Fibroblast of villous mesenchyme (primary cell): ENCODE measurements at regions not wholly inside any gene's neighbourhood (a gene's known extent, or its start where the extent isn't known, plus 50 kb on each side); places are given as distances from the start of the nearest gene placed in this dataset.
"Not testable (repeated sequence)": the region's sequence is repeated elsewhere in the genome, so short reads cannot be mapped to it uniquely, and the experiment has no call there.

ENCODE experiments used
- DNase-seq: peaks from one replicate; pipeline ENCODE4 v3.0.0-alpha.2; 2010; ENCODE audit warnings: low read depth
- H3K4me3 ChIP-seq: 2 replicates; pipeline ENCODE4 v1.5.1; 2011; ENCODE audit warnings: low read depth, mild to moderate bottlenecking, low read length
- TF ChIP-seq, protein P1 (sequence below): IDR thresholded peaks from 2 replicates; pipeline ENCODE4 v1.5.1; 2012; ENCODE audit warnings: low read depth, mild to moderate bottlenecking, low read length; ENCODE audit not compliant: insufficient read depth

DNA sequence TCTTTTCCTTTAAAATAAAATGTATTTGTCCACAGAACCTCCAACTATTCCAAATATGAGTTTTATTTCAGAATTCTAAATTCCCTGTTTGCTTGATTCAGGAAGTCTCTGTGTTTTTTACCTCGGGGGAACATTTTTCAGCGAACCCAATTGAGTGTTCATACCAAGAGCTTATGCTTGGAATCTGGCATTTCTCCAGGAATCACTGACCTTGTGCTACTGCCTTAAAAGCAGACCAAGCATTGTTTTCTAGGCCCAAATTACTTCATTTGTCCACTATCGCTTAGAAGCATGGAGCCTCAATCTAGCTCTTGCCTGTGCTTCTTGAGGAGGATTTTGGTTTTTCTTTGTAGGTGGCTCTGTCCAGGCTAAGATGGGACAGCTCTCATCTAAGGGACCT, 59.4 kb downstream of the EBLN1 start:
- TF ChIP-seq, protein P1, sequence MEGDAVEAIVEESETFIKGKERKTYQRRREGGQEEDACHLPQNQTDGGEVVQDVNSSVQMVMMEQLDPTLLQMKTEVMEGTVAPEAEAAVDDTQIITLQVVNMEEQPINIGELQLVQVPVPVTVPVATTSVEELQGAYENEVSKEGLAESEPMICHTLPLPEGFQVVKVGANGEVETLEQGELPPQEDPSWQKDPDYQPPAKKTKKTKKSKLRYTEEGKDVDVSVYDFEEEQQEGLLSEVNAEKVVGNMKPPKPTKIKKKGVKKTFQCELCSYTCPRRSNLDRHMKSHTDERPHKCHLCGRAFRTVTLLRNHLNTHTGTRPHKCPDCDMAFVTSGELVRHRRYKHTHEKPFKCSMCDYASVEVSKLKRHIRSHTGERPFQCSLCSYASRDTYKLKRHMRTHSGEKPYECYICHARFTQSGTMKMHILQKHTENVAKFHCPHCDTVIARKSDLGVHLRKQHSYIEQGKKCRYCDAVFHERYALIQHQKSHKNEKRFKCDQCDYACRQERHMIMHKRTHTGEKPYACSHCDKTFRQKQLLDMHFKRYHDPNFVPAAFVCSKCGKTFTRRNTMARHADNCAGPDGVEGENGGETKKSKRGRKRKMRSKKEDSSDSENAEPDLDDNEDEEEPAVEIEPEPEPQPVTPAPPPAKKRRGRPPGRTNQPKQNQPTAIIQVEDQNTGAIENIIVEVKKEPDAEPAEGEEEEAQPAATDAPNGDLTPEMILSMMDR: no peak
- DNase-seq: no peak

DNA sequence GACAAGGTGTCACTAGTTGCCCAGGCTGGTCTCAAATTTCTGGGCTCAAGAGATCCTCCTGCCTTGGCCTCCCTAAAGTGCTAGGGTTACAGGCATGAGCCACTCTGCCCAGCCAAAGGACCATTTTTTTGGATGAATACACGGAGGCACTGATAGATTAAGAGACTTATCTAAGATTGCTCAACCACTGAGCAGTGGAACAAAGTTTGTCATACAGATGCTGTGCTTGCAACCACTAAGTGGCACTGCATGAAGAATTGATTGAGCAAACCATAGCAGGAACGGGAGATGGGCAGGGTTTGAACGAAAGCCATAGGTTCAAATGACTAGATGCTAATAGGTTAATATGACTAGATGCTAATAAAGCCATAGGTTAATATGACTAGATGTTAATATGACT, 61.1 kb downstream of the EBLN1 start:
- TF ChIP-seq, protein P1: no peak
- no peak for DNase-seq
- no peak overlapping the region for H3K4me3 ChIP-seq

More for the DNA sequence above, 59.4 kb downstream of the EBLN1 start:
- H3K4me3 ChIP-seq: no peak overlapping the region

DNA sequence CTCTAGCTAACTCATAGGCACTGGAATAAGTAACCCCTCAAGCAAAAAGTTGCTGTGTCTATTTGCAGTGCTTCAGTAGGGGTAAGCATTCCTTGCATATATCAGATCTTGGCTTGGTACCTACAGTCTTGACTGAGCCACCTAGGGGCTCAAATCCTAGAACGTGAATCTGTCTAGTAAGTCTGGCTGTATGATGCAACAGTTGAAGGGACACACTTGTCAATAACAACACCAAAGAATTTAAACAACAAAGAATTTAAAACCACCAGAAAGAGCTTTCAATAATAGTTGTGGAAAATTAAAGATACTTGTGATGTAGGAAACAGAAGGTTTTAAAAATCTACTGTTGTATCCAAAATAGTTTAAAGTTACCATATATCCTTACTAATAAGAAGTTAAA, 65.4 kb downstream of the EBLN1 start:
- DNase-seq: no peak
- TF ChIP-seq, protein P1: no peak

DNA sequence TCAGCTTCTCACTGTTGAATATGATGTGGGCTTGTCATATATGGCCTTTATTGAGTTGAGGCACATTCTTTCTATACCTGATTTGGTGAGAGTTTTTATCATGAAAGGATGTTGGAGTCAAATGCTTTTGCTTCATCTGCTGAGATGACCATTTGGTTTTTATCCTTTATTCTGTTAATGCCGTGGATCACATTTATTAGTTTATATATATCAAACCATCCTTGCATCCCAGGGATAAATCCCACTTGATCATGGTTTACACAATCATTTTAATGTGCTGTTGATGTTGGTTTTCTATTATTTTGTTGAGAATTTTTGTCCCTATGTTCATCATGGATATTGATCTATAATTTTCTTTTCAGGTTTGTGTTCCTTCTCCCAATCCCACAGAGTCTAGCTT, 67.0 kb downstream of the EBLN1 start:
- TF ChIP-seq, protein P1: no peak
- no peak overlapping the region for H3K4me3 ChIP-seq
- DNase-seq: no peak

More for the DNA sequence above, 65.4 kb downstream of the EBLN1 start:
- no peak overlapping the region for H3K4me3 ChIP-seq

DNA sequence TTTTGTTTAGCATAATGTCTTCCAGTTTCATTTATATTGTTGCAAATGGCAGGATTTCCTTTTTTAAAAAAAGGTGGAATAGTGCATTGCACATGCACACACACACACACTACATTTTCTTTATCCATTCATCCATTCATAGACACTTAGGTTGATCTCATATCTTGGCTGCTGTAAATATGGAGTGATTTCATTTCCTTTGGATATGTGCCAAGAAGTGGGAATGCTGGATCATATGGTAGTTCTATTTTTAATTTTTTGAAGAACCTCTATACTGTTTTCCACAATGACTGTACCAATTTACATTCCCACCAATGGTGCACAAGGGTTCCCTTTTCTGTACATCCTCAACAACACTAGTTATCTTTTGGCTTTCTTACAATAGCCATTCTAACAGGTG, 68.9 kb downstream of the EBLN1 start:
- TF ChIP-seq, protein P1: no peak
- no peak overlapping the region for H3K4me3 ChIP-seq
- DNase-seq: no peak

DNA sequence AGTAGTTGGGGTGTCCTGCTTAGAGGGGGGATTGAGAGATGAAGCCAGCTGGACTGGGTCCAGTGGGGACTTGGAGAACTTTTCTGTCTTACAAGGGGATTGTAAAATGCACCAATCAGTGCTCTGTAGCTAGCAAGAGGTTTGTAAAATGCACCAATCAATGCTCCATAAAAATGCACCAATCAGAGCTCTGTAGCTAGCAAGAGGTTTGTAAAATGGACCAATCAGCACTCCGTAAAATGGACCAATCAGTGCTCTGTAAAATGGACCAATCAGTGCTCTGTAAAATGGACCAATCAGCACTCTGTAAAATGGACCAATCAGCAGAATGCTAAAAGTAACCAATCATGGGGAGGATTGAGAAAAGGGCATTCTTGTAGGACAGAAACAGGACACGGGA, 71.9 kb downstream of the EBLN1 start:
- not testable (repeated sequence) for DNase-seq, H3K4me3 ChIP-seq

DNA sequence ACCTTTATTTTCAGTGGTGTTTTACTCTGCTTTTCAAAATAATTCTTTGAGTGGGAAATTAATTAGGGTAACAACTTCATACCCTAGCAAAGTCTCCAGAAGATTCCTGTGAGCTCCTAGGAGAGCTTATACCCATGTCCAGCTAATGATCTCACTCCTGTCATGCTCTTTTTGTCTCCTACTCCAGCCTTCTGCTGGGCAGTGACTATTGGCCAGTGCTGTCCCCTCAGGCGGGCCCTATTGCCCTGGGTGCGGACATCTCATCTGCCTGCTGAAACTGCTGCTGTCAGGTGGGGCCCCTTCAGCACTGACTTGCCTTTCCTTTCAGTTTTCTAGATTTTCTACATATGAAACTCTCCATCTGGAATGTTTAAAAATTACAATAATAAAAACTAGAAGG, 80.3 kb downstream of the EBLN1 start:
- DNase-seq: no peak
- H3K4me3 ChIP-seq: no peak overlapping the region
- TF ChIP-seq, protein P1: no peak

DNA sequence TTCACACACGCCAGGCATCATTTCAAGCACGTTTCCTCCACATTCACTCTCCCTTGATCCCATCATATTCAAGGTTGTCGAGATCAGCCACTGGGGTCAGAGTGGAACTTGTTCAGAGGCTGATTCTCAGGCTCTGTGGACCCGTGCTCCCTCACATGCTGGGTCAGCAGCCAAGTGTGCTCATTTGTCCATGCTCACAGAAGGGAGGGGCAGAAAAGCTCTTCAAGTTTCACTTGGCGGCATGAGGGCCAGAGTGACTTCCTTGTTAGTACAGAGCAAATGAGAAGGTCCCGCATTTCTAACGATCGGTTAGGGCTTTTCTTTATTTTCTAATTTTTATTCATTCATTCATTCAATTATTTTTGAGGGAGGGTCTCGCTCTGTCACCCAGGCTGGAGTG, 82.2 kb downstream of the EBLN1 start:
- TF ChIP-seq, protein P1: no peak
- DNase-seq: no peak

More for the DNA sequence above, 82.2 kb downstream of the EBLN1 start:
- no peak overlapping the region for H3K4me3 ChIP-seq
